Lower leg skin (tissue), 4 donors: ENCODE measurements at regions not wholly inside any gene's neighbourhood (a gene's known extent, or its start where the extent isn't known, plus 50 kb on each side); places are given as distances from the start of the nearest gene placed in this dataset.

Source experiments
- DNase-seq, 2 donors: peaks; one replicate each; pipeline ENCODE4 v3.0.0-alpha.2; 2019; ENCODE audit warnings: low spot score in 2 of 2
- H3K4me3 ChIP-seq: fragments of 200-600 bp; sonication (generic); 2 replicates; pipeline ENCODE4 v1.5.1; 2017; ENCODE audit warnings: mild to moderate bottlenecking, low read depth; ENCODE audit not compliant: poor library complexity, severe bottlenecking
- POLR2A ChIP-seq, 2 donors: fragments of 450-650 bp; IDR thresholded peaks; one replicate each; pipeline ENCODE4 v1.6.1; 2016 to 2017; ENCODE audit warnings: antibody characterized with exemption in 2 of 2, mild to moderate bottlenecking in 1 of 2, moderate library complexity in 1 of 2
- WGBS, 2 donors: methylation state at CpG; one replicate each; pipeline ENCODE4 v1.1.5; 2018; 5-methylcytosine and 5-hydroxymethylcytosine counted together
- intact Hi-C: fragments of 100-400 bp; cut with DNase I; formaldehyde crosslinking; loops from one replicate; pipeline ENCODE4 v1.15.0; 2023; ENCODE audit warnings: low total_unique reads
- TF ChIP-seq, protein P1 (sequence below), 3 donors: fragments of 450-650 bp; IDR thresholded peaks; one replicate each; pipeline ENCODE4 v1.5.1; 2016; ENCODE audit warnings: antibody characterized with exemption in 3 of 3, mild to moderate bottlenecking in 3 of 3, moderate library complexity in 2 of 3

DNA sequence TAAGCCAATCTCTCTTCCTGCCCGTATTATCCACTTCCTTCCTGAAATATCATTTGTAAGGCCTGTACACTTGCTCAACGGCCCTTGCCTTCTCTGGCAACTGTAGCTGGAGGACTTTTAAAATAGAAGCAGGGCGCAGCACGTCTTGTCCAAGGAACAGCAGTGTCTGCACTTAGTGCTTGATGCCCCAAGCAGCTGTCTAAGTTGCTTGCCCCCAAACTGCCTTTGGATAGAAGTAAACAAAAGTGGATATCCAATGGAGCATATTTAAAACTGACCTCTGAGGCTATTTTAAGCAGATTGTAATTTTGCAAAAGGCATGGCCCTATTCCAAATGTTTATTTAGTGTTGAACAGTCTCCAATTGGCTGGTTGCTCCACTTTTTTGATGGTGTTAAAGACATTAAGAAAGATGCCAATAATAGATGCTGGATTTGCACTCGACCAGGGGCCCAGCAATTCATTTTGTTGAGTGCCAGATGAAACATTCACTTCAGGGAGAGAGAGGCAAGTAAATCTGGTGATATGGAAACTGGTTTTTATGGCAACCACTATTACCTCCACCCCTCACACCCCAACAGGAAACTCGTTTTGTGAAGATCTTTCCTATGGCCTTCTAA is 526.8 kb upstream of the TBL1XR1 start:
- H3K4me3 ChIP-seq: no peak overlapping the region
- intact Hi-C loops: no loop called here
- TF ChIP-seq POLR2A (IDR thresholded peaks at IDR 0.05): no peak
- TF ChIP-seq, protein P1, sequence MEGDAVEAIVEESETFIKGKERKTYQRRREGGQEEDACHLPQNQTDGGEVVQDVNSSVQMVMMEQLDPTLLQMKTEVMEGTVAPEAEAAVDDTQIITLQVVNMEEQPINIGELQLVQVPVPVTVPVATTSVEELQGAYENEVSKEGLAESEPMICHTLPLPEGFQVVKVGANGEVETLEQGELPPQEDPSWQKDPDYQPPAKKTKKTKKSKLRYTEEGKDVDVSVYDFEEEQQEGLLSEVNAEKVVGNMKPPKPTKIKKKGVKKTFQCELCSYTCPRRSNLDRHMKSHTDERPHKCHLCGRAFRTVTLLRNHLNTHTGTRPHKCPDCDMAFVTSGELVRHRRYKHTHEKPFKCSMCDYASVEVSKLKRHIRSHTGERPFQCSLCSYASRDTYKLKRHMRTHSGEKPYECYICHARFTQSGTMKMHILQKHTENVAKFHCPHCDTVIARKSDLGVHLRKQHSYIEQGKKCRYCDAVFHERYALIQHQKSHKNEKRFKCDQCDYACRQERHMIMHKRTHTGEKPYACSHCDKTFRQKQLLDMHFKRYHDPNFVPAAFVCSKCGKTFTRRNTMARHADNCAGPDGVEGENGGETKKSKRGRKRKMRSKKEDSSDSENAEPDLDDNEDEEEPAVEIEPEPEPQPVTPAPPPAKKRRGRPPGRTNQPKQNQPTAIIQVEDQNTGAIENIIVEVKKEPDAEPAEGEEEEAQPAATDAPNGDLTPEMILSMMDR (IDR thresholded peaks at IDR 0.05): no peak
- 11% methylated on average over 6 of the region's 6 CpGs for WGBS, 2 donors
- peak; percentile 71 to 88 for DNase-seq

DNA sequence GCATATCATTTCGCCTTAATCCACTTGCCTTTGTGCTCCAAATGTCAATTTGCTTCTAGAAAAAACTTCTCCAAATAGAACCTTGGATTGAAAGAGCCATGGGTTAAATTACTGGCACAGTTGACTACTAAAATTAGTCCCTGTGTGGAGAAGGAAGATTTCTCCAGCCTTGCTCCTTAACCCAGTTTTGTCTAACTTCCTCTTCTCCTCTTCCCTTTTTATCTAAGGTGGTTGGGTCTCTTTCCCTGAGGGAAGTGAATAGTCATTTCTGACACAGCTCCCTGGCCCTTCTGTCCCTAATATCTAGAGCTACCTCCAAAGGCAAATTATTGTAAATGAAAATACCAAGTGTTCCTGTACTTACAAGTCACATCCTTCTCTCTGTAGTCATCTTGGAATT is 527.9 kb upstream of the TBL1XR1 start:
- no peak overlapping the region for H3K4me3 ChIP-seq
- TF ChIP-seq, protein P1 (IDR thresholded peaks at IDR 0.05): no peak
- no peak for TF ChIP-seq POLR2A (IDR thresholded peaks at IDR 0.05)
- 85 to 100% methylated on average over 1 of the region's 1 CpG for WGBS, 2 donors
- no peak for DNase-seq
- intact Hi-C loops: no loop called here

DNA sequence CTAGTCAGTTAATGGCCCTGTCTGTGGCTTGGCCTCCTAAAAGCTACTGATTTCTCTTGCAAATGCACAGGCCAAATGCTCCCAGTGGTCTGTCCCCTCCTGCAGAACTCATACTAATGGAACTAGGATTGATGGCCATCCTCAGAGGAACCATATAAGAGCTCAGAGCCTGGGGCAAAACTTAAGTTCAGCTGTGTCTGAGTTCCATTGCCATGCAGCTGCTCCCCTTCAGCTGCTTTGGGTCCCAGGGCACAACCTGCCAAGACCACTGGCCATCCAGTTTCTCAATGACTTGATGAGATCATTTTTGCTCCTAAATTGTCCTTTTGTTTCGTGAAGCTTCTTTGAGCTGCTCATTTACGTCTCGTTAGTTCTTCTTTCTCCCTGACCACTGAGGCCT is 529.5 kb upstream of the TBL1XR1 start:
- TF ChIP-seq, protein P1 (IDR thresholded peaks at IDR 0.05): no peak
- no peak for TF ChIP-seq POLR2A (IDR thresholded peaks at IDR 0.05)
- DNase-seq: no peak
- intact Hi-C loops: no loop called here
- 83 to 91% methylated on average over 3 of the region's 3 CpGs for WGBS, 2 donors
- no peak overlapping the region for H3K4me3 ChIP-seq

DNA sequence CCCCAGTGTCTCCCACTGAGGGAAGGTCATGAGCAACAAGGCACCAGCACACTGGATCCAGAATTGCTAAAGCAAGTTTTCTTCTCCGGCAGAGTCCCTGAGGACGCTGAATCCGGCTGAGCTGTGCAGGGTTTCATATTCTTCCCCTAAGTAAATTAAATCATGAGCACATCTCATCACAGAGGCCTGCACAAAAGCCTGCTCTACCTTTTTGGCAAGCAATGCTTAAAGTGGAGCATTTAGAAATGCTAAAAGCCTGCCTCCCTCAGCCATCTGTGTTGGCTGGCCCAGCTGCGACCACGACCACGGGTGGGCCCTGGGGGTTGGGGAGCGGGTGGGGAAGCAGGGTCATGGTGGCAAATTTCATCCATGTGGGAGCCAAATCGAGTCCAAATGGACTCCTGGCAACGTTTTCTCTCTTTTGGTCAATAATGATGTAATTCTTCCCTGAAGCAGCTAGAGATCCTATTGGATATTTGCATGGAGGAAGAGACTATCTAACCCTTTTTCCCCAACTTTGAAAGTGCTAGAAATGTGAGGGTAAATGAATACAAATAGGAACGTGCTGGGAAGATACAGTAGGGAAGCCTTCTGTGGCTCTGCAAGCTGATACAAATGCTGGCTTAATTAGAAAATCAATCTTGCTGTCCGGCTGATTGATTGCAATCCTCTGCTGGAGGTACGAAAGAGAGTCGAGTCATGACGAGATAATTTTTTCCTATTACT is 532.8 kb upstream of the TBL1XR1 start:
- no peak overlapping the region for H3K4me3 ChIP-seq
- DNase-seq: no peak
- WGBS, 2 donors: 53 to 61% methylated on average over 14 of the region's 14 CpGs
- intact Hi-C loops: no loop called here
- TF ChIP-seq, protein P1 (IDR thresholded peaks at IDR 0.05): no peak
- no peak for TF ChIP-seq POLR2A (IDR thresholded peaks at IDR 0.05)

DNA sequence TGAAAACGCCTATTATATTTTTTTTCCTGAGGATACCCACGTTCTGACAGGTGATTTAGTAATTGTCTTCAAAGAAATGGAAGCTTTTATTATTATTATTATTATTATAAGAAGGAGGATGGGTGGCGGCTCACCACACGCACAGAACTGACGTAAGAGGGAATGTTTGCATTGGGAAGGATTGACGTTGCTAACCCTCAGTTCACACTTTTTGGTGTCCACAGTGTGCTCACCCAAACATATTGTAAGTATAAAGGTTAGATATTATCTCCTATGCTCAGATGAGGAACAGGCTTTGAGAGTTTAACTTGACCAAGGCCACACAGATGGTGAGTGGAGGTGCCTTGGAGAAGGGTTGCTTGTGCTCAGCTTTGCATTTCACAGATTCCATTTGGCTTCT is 533.5 kb upstream of the TBL1XR1 start:
- intact Hi-C loops: no loop called here
- H3K4me3 ChIP-seq: no peak overlapping the region
- WGBS, 2 donors: 84 to 87% methylated on average over 6 of the region's 6 CpGs
- TF ChIP-seq POLR2A (IDR thresholded peaks at IDR 0.05): no peak
- TF ChIP-seq, protein P1 (IDR thresholded peaks at IDR 0.05): no peak
- DNase-seq: no peak
